ENCODE measurements at regions not wholly inside any gene's neighbourhood (a gene's known extent, or its start where the extent isn't known, plus 50 kb on each side); places are given as distances from the start of the nearest gene placed in this dataset.
"Not testable (repeated sequence)": the region's sequence is repeated elsewhere in the genome, so short reads cannot be mapped to it uniquely, and the experiment has no call there.

- not testable (repeated sequence) for DNase-seq
Measured at GRCh38 chr17:30631651-30632050, 154.4 kb downstream of the GOSR1 start.

- not testable (repeated sequence) for DNase-seq
Measured at GRCh38 chr17:30625380-30625779, 148.2 kb downstream of the GOSR1 start.

GRCh38 chr17:30624180-30624579 is 147.0 kb downstream of the GOSR1 start:
- DNase-seq, result not testable (repeated sequence)

- not testable (repeated sequence) for DNase-seq
Measured at GRCh38 chr17:30609682-30610081, 132.5 kb downstream of the GOSR1 start.

- no peak for DNase-seq
Measured at GRCh38 chr17:30605523-30605922, 128.3 kb downstream of the GOSR1 start.

GRCh38 chr17:30605027-30605426 is 127.8 kb downstream of the GOSR1 start:
- no peak for DNase-seq

- not testable (repeated sequence) for DNase-seq
Measured at GRCh38 chr17:30602396-30602795, 125.2 kb downstream of the GOSR1 start.

- not testable (repeated sequence) for DNase-seq
Measured at GRCh38 chr17:30601984-30602383, 124.8 kb downstream of the GOSR1 start.

GRCh38 chr17:30600830-30601494 is 123.8 kb downstream of the GOSR1 start:
- DNase-seq, result no peak

GRCh38 chr17:30600060-30600829 is 123.0 kb downstream of the GOSR1 start:
- DNase-seq, result peak; percentile 64

- DNase-seq, result no peak
Measured at GRCh38 chr17:30599428-30600059, 122.3 kb downstream of the GOSR1 start.

- DNase-seq, result no peak
Measured at GRCh38 chr17:30597776-30598288, 120.6 kb downstream of the GOSR1 start.

GRCh38 chr17:30596948-30597775 is 120.0 kb downstream of the GOSR1 start:
- DNase-seq, result not testable (repeated sequence)

GRCh38 chr17:30594953-30595371 is 117.8 kb downstream of the GOSR1 start:
- not testable (repeated sequence) for DNase-seq

GRCh38 chr17:30594223-30594952 is 117.2 kb downstream of the GOSR1 start:
- DNase-seq, result no peak

GRCh38 chr17:30590081-30590733 is 113.0 kb downstream of the GOSR1 start:
- no peak for DNase-seq

- no peak for DNase-seq
Measured at GRCh38 chr17:30589431-30589830, 112.2 kb downstream of the GOSR1 start.

- no peak for DNase-seq
Measured at GRCh38 chr17:30588798-30589247, 111.6 kb downstream of the GOSR1 start.

- DNase-seq, result no peak
Measured at GRCh38 chr17:30586818-30587595, 109.8 kb downstream of the GOSR1 start.

GRCh38 chr17:30584810-30585209 is 107.6 kb downstream of the GOSR1 start:
- DNase-seq, result no peak

All from NCI-H1436 treated with DMSO at 0.1 percent for 48 hours (cell line).